ENCODE measurements at regions not wholly inside any gene's neighbourhood (a gene's known extent, or its start where the extent isn't known, plus 50 kb on each side); places are given as distances from the start of the nearest gene placed in this dataset.

- TF ChIP-seq CTCF (IDR thresholded peaks at IDR 0.05), result no peak
- no peak for TF ChIP-seq EP300 (IDR thresholded peaks at IDR 0.05)
- no peak for TF ChIP-seq POLR2AphosphoS5 (IDR thresholded peaks at IDR 0.05)
Measured at GRCh38 chr4:66330125-66330524, 659.8 kb upstream of the EPHA5 start.

Data from esophagus muscularis mucosa (tissue), 4 donors.